SKM-1 treated with dmso at 0.1 percent for 144 hours (cell line): ENCODE measurements at regions not wholly inside any gene's neighbourhood (a gene's known extent, or its start where the extent isn't known, plus 50 kb on each side); places are given as distances from the start of the nearest gene placed in this dataset.

Source experiments
- DNase-seq: peaks from one replicate; lab custom pipeline; 2025; ENCODE audit not compliant: unreplicated experiment; lab: John Stamatoyannopoulos, UW

GRCh38 chr17:72360386-72360940, 239.6 kb downstream of the SOX9 start:
- DNase-seq, result no peak

GRCh38 chr17:72361892-72362291, 241.1 kb downstream of the SOX9 start:
- DNase-seq, result no peak

- no peak for DNase-seq
Measured at GRCh38 chr17:72362376-72363088, 241.7 kb downstream of the SOX9 start.

GRCh38 chr17:72363089-72363610, 242.3 kb downstream of the SOX9 start:
- DNase-seq, result no peak

- no peak for DNase-seq
Measured at GRCh38 chr17:72365857-72366414, 245.1 kb downstream of the SOX9 start.

- no peak for DNase-seq
Measured at GRCh38 chr17:72366626-72367025, 245.8 kb downstream of the SOX9 start.

GRCh38 chr17:72368191-72368590, 247.4 kb downstream of the SOX9 start:
- no peak for DNase-seq

GRCh38 chr17:72369366-72369765, 248.5 kb downstream of the SOX9 start:
- DNase-seq, result no peak

- no peak for DNase-seq
Measured at GRCh38 chr17:72370819-72371218, 250.0 kb downstream of the SOX9 start.

- no peak for DNase-seq
Measured at GRCh38 chr17:72372185-72372584, 251.4 kb downstream of the SOX9 start.

GRCh38 chr17:72373910-72374741, 253.3 kb downstream of the SOX9 start:
- DNase-seq, result no peak

- DNase-seq, result no peak
Measured at GRCh38 chr17:72376526-72377345, 255.9 kb downstream of the SOX9 start.

- no peak for DNase-seq
Measured at GRCh38 chr17:72378414-72379390, 257.9 kb downstream of the SOX9 start.

GRCh38 chr17:72379516-72379915, 258.7 kb downstream of the SOX9 start:
- DNase-seq, result no peak

GRCh38 chr17:72380120-72380519, 259.3 kb downstream of the SOX9 start:
- DNase-seq, result no peak

GRCh38 chr17:72380737-72381136, 259.9 kb downstream of the SOX9 start:
- no peak for DNase-seq

- DNase-seq, result no peak
Measured at GRCh38 chr17:72381597-72382397, 261.0 kb downstream of the SOX9 start.

GRCh38 chr17:72382971-72383722, 262.3 kb downstream of the SOX9 start:
- no peak for DNase-seq
